IMR-90 (cell line): ENCODE measurements at regions not wholly inside any gene's neighbourhood (a gene's known extent, or its start where the extent isn't known, plus 50 kb on each side); places are given as distances from the start of the nearest gene placed in this dataset.

ENCODE experiments used
- ATAC-seq: fragments of 200-7000 bp; cut with Tn5 transposase; 2 replicates; pipeline ENCODE4 v1.9.1; 2020; ENCODE audit warnings: low read depth, mild to moderate bottlenecking, moderate library complexity
- BruUV-seq: library from RNA; stranded (reverse); fragments of 400-500 nt; replicated peaks from 2 replicates; lab custom pipeline; 2021; lab: Mats Ljungman, UMichigan
- CTCF ChIA-PET: fragments of 300-600 bp; formaldehyde crosslinking; extraction: SDS; loops from one replicate; lab custom pipeline; 2021; ENCODE audit warnings: antibody characterized with exemption; lab: Yijun Ruan, JAX
- POLR2A ChIA-PET: fragments of 300-600 bp; sonication (Branson Sonifier 250); formaldehyde crosslinking; loops from one replicate; lab custom pipeline; 2022; ENCODE audit warnings: antibody characterized with exemption; ENCODE audit not compliant: unreplicated experiment; lab: Charles Lee
- DNase-seq: peaks from one replicate; pipeline ENCODE4 v3.0.0; 2013
- H2AFZ ChIP-seq: replicated peaks from 2 replicates; pipeline ENCODE3; 2013; ENCODE audit warnings: low read length, mild to moderate bottlenecking; ENCODE audit not compliant: poor library complexity
- H2AK5ac ChIP-seq: 2 replicates; pipeline ENCODE4 v1.6.1; 2013; ENCODE audit warnings: low read depth, low read length, inconsistent platforms
- H2AK9ac ChIP-seq: replicated peaks from 2 replicates; pipeline ENCODE3; 2013; ENCODE audit warnings: mild to moderate bottlenecking, low read depth, low read length, moderate library complexity; ENCODE audit not compliant: poor library complexity
- H2BK120ac ChIP-seq: 2 replicates; pipeline ENCODE4 v1.6.1; 2013; ENCODE audit warnings: low read depth, low read length, inconsistent platforms
- H2BK15ac ChIP-seq: 3 replicates; pipeline ENCODE4 v1.6.1; 2013; ENCODE audit warnings: low read depth, low read length, inconsistent platforms
- H2BK20ac ChIP-seq: 2 replicates; pipeline ENCODE4 v1.6.1; 2013; ENCODE audit warnings: low read depth, mild to moderate bottlenecking, inconsistent platforms, low read length, moderate library complexity
- H2BK5ac ChIP-seq: 2 replicates; pipeline ENCODE4 v1.6.1; 2013; ENCODE audit warnings: mild to moderate bottlenecking, low read depth, low read length, inconsistent platforms; ENCODE audit not compliant: poor library complexity, severe bottlenecking
- H3K14ac ChIP-seq: replicated peaks from 2 replicates; pipeline ENCODE4 v1.6.1; 2013; ENCODE audit warnings: low read depth, low read length, inconsistent platforms
- H3K18ac ChIP-seq: 2 replicates; pipeline ENCODE4 v1.6.1; 2013; ENCODE audit warnings: low read depth, low read length, control low read depth
- H3K23ac ChIP-seq: 2 replicates; pipeline ENCODE4 v1.6.1; 2013; ENCODE audit warnings: low read depth, low read length, inconsistent platforms
- H3K27ac ChIP-seq: 2 replicates; pipeline ENCODE4 v1.5.1; 2013; ENCODE audit warnings: mild to moderate bottlenecking, control low read depth, low read length; ENCODE audit not compliant: insufficient read depth
- H3K27me3 ChIP-seq: 2 replicates; pipeline ENCODE4 v1.6.1; 2013; ENCODE audit warnings: low read length; ENCODE audit not compliant: control insufficient read depth, insufficient read depth
- H3K36me3 ChIP-seq: 2 replicates; pipeline ENCODE4 v1.6.1; 2013; ENCODE audit warnings: low read length, mixed read lengths; ENCODE audit not compliant: control insufficient read depth, insufficient read depth
- H3K4ac ChIP-seq: 2 replicates; pipeline ENCODE4 v1.6.1; 2013; ENCODE audit warnings: low read depth, low read length, inconsistent platforms
- H3K4me1 ChIP-seq: 2 replicates; pipeline ENCODE4 v1.6.1; 2013; ENCODE audit warnings: low read length, mixed read lengths; ENCODE audit not compliant: control insufficient read depth, insufficient read depth
- H3K4me2 ChIP-seq: 2 replicates; pipeline ENCODE4 v1.6.1; 2013; ENCODE audit warnings: low read depth, mild to moderate bottlenecking, control low read depth, low read length, moderate library complexity
- H3K4me3 ChIP-seq: 2 replicates; pipeline ENCODE4 v1.5.1; 2013; ENCODE audit warnings: low read depth, mild to moderate bottlenecking, control low read depth, low read length, moderate library complexity; ENCODE audit not compliant: insufficient read depth
- H3K56ac ChIP-seq: 2 replicates; pipeline ENCODE4 v1.6.1; 2013; ENCODE audit warnings: low read length, inconsistent platforms; ENCODE audit not compliant: insufficient read depth; ENCODE audit errors: extremely low read depth
- H3K79me1 ChIP-seq, 2 experiments: 2 replicates each; pipeline ENCODE4 v1.6.1; 2013; ENCODE audit warnings: low read length in 2 of 2, inconsistent platforms in 1 of 2, low read depth in 1 of 2
- H3K9ac ChIP-seq: 2 replicates; pipeline ENCODE4 v1.6.1; 2013; ENCODE audit warnings: low read depth, low read length, control low read depth
- H3K9me1 ChIP-seq: 2 replicates; pipeline ENCODE4 v1.6.1; 2013; ENCODE audit warnings: low read length, inconsistent platforms; ENCODE audit not compliant: insufficient read depth
- H3K9me3 ChIP-seq: 2 replicates; pipeline ENCODE4 v1.6.1; 2013; ENCODE audit warnings: low read length; ENCODE audit not compliant: control insufficient read depth, insufficient read depth
- H4K20me1 ChIP-seq: 2 replicates; pipeline ENCODE4 v1.6.1; 2013; ENCODE audit warnings: low read length, inconsistent platforms; ENCODE audit not compliant: insufficient read depth
- H4K5ac ChIP-seq: 2 replicates; pipeline ENCODE4 v1.6.1; 2013; ENCODE audit warnings: mild to moderate bottlenecking, low read depth, low read length, control low read depth
- H4K8ac ChIP-seq, 2 experiments: 2 replicates each; pipeline ENCODE4 v1.6.1; 2013; ENCODE audit warnings: low read depth in 2 of 2, low read length in 2 of 2, control low read depth in 1 of 2, inconsistent platforms in 1 of 2
- H4K91ac ChIP-seq: 2 replicates; pipeline ENCODE4 v1.6.1; 2013; ENCODE audit warnings: low read depth, low read length, inconsistent platforms; ENCODE audit not compliant: insufficient read depth
- NFE2L2 ChIP-seq: fragments of 150-350 bp; IDR thresholded peaks from 2 replicates; pipeline ENCODE4 v1.6.1; 2016; ENCODE audit warnings: low read depth, mild to moderate bottlenecking, low read length
- WGBS, 2 experiments: methylation state at CpG; one replicate each; pipeline versions ENCODE4 v1.1.5 to v1.1.7; 2013; ENCODE audit warnings: missing lambda C conversion rate in 2 of 2; ENCODE audit not compliant: insufficient read length in 1 of 2; ENCODE audit errors: extremely low coverage in 2 of 2; 5-methylcytosine and 5-hydroxymethylcytosine counted together
- dilution Hi-C: fragments of 300-500 bp; cut with HindIII; formaldehyde crosslinking; loops from one replicate; pipeline ENCODE4 v1.14.3; 2018; ENCODE audit warnings: low sequenced_read_pairs; ENCODE audit not compliant: unreplicated experiment
- in situ Hi-C: fragments of 300-500 bp; cut with MboI; formaldehyde crosslinking; loops from 3 replicates; pipeline ENCODE4 v1.14.3; 2019; ENCODE audit warnings: low sequenced_read_pairs, inconsistent platforms, mixed read lengths
- intact Hi-C: fragments of 100-400 bp; cut with micrococcal nuclease; formaldehyde crosslinking; loops from 2 replicates; pipeline ENCODE4 v1.10.0; 2022

DNA sequence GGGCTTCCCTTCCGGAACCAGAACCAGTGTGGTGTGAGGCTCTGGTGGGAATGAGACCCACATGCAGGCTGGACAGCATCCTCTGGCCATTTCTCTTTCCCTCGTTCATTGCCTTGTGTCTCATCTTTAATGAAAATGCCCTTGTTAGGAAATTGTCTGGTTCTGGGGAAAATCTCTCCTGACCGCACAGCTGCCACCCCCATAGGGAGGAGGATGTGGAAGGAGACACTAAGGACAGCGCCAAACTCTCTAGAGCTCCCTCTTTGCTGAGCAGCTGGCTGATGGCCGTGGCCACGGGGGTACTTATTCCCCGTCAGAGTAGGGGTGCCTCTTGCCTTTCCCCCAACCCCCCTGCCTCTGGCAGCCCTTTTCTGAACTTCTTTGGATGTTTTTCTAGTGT lies 297.6 kb upstream of the C2CD4B start:
- Histone ChIP-seq H2BK5ac (no peak overlapping the region), H3K9me3 (no peaks in the 10 kb centered on the region), H2AK9ac (no peak overlapping the region), H2AFZ (peak overlapping the region; percentile 67), H3K4me1 (peaks cover 11% of the 10 kb centered on the region), H4K91ac (peak overlapping the region; percentile 62; the same call in 1 of the 2 replicates), H4K20me1 (no peaks in the 10 kb centered on the region), H3K14ac (peak overlapping the region; percentile 72), H3K4ac (peak overlapping the region; percentile 81), H3K4me3 (no peak overlapping the region), H3K9ac (no peak overlapping the region), H3K23ac (peak overlapping the region; percentile 63; the same call in 1 of the 2 replicates), H3K27me3 (no peaks in the 10 kb centered on the region), H4K5ac (no peak overlapping the region; the same call in 1 of the 2 replicates), H3K56ac (no peak overlapping the region), H3K79me1 (peaks cover 20 to 38% of the 10 kb centered on the region in 2 experiments), H2BK15ac (peak overlapping the region; percentile 85; the same call in 2 of the 3 replicates), H3K4me2 (no peak overlapping the region), H3K27ac (no peak overlapping the region), H2BK120ac (peak overlapping the region; percentile 80; the same call in 1 of the 2 replicates), H4K8ac (peak overlapping the region in 1 of 2 experiments; percentile 62; a peak in 1 of 4 replicates), H2AK5ac (peak overlapping the region; percentile 71), H2BK20ac (peak overlapping the region; percentile 31), H3K9me1 (peaks cover 9% of the 10 kb centered on the region; the same call in 1 of the 2 replicates), H3K36me3 (no peaks in the 10 kb centered on the region), H3K18ac (no peak overlapping the region)
- CTCF ChIA-PET, result no interaction called here
- POLR2A ChIA-PET, result no interaction called here
- peak; percentile 27; the same call in 1 of the 2 replicates for ATAC-seq
- intact Hi-C loops, result no loop called here
- WGBS, 2 experiments, result no CpG with 5 or more reads among the region's 7 CpGs
- no peak for DNase-seq
- in situ Hi-C loops, result no loop called here
- TF ChIP-seq NFE2L2, result no peak
- BruUV-seq, result no TSS peak
- dilution Hi-C loops, result no loop called here
